ENCODE measurements at regions not wholly inside any gene's neighbourhood (a gene's known extent, or its start where the extent isn't known, plus 50 kb on each side); places are given as distances from the start of the nearest gene placed in this dataset.

DNA sequence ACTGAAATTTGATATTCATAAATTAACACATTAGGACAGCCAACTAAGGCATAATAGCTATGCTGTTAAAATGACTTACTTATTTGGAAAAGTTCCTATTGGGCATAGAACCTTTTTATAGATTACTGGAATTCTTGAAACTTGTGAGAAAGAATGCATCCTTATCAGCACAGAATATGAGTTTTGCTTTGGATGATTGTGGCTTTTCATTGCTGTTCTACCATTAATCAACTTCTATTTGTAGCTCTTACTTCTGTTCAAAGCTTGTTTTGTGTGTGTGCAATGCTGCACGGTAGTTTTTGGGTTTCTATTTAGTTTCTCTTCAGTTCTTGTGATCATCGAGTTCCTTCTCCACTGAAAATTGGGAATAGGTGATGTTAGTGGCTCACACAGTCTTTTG is 152.4 kb upstream of the PELI2 start:
- Histone ChIP-seq H4K20me1 (ENCODE audit: low read depth, low read length) (no peaks in the 10 kb centered on the region), H3K9me3 (ENCODE audit: insufficient read depth, low read length) (no peaks in the 10 kb centered on the region), H3K79me2 (ENCODE audit: insufficient read depth, low read length) (no peaks in the 10 kb centered on the region), H3K27me3 (ENCODE audit: low read length) (no peaks in the 10 kb centered on the region), H3K4me3 (ENCODE audit: insufficient read depth, low read length, poor library complexity, severe bottlenecking) (no peak overlapping the region), H3K36me3 (ENCODE audit: low read length) (no peaks in the 10 kb centered on the region), H3K9ac (ENCODE audit: low read length) (no peak overlapping the region), H3K27ac (ENCODE audit: low read depth, low read length) (no peak overlapping the region), H2AFZ (ENCODE audit: low read depth, low read length, severe bottlenecking) (no peak overlapping the region), H3K9me2 (replicated peaks; ENCODE audit: insufficient read depth, low read length) (no peaks in the 10 kb centered on the region), H3K4me2 (ENCODE audit: low read depth, low read length, poor library complexity, severe bottlenecking) (no peak overlapping the region), H3F3A (ENCODE audit: insufficient read depth) (no peaks in the 10 kb centered on the region)
- TF ChIP-seq EZH2phosphoT487 (conservative IDR thresholded peaks at IDR 0.05; ENCODE audit: low read length) (no peak), CTCF (IDR thresholded peaks at IDR 0.05; ENCODE audit: insufficient read depth, low read length, poor library complexity, severe bottlenecking) (no peak)

GRCh38 chr14:55968741-55969140 is 149.5 kb upstream of the PELI2 start:
- H3K4me2 ChIP-seq (ENCODE audit: low read depth, low read length, poor library complexity, severe bottlenecking) = no peak overlapping the region
- H3F3A ChIP-seq (ENCODE audit: insufficient read depth) = no peaks in the 10 kb centered on the region
- no peaks in the 10 kb centered on the region for H3K9me3 ChIP-seq (ENCODE audit: insufficient read depth, low read length)
- TF ChIP-seq CTCF (IDR thresholded peaks at IDR 0.05; ENCODE audit: insufficient read depth, low read length, poor library complexity, severe bottlenecking) (no peak), EZH2phosphoT487 (conservative IDR thresholded peaks at IDR 0.05; ENCODE audit: low read length) (no peak)
- no peak overlapping the region for H3K4me3 ChIP-seq (ENCODE audit: insufficient read depth, low read length, poor library complexity, severe bottlenecking)
- H3K27ac ChIP-seq (ENCODE audit: low read depth, low read length) = no peak overlapping the region
- no peak overlapping the region for H3K9ac ChIP-seq (ENCODE audit: low read length)
- H3K9me2 ChIP-seq (replicated peaks; ENCODE audit: insufficient read depth, low read length) = no peaks in the 10 kb centered on the region
- no peaks in the 10 kb centered on the region for H3K79me2 ChIP-seq (ENCODE audit: insufficient read depth, low read length)
- no peaks in the 10 kb centered on the region for H3K36me3 ChIP-seq (ENCODE audit: low read length)
- no peaks in the 10 kb centered on the region for H3K27me3 ChIP-seq (ENCODE audit: low read length)
- H4K20me1 ChIP-seq (ENCODE audit: low read depth, low read length) = no peaks in the 10 kb centered on the region
- H2AFZ ChIP-seq (ENCODE audit: low read depth, low read length, severe bottlenecking) = no peak overlapping the region

DNA sequence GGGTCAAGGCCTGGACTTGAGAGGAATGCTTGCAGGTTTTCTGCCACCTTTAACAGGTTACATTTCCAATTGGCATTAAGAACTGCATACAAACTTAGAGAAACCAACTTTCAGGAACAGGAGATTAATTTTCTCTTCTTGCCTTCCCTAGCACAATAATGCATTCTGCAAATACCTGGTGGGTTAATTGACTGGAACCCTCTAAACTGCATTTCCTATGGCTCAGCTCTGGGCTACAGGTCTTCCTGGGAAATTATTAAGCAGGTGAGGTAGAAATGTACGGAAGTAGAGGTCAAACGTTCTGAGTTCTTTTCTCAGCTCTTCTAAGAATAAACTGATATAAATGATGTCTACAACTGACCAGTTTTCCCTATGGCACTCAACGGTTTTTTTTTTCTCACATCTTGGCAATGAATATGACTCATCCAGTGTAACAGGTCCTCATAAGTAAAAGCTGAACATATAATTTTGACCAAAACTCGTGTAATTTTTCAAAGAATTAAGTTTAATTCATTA is 144.9 kb upstream of the PELI2 start:
- H3K9me3 ChIP-seq (ENCODE audit: insufficient read depth, low read length) = no peaks in the 10 kb centered on the region
- H3K79me2 ChIP-seq (ENCODE audit: insufficient read depth, low read length) = no peaks in the 10 kb centered on the region
- H3K27me3 ChIP-seq (ENCODE audit: low read length) = no peaks in the 10 kb centered on the region
- no peak overlapping the region for H3K27ac ChIP-seq (ENCODE audit: low read depth, low read length)
- no peak overlapping the region for H3K4me2 ChIP-seq (ENCODE audit: low read depth, low read length, poor library complexity, severe bottlenecking)
- H3K4me3 ChIP-seq (ENCODE audit: insufficient read depth, low read length, poor library complexity, severe bottlenecking) = no peak overlapping the region
- H3K9me2 ChIP-seq (replicated peaks; ENCODE audit: insufficient read depth, low read length) = no peaks in the 10 kb centered on the region
- H4K20me1 ChIP-seq (ENCODE audit: low read depth, low read length) = no peaks in the 10 kb centered on the region
- no peak overlapping the region for H2AFZ ChIP-seq (ENCODE audit: low read depth, low read length, severe bottlenecking)
- no peak overlapping the region for H3K9ac ChIP-seq (ENCODE audit: low read length)
- TF ChIP-seq CTCF (IDR thresholded peaks at IDR 0.05; ENCODE audit: insufficient read depth, low read length, poor library complexity, severe bottlenecking) (no peak), EZH2phosphoT487 (conservative IDR thresholded peaks at IDR 0.05; ENCODE audit: low read length) (no peak)
- H3F3A ChIP-seq (ENCODE audit: insufficient read depth) = no peaks in the 10 kb centered on the region
- no peaks in the 10 kb centered on the region for H3K36me3 ChIP-seq (ENCODE audit: low read length)
